NCI-H1105 (cell line): ENCODE measurements at regions not wholly inside any gene's neighbourhood (a gene's known extent, or its start where the extent isn't known, plus 50 kb on each side); places are given as distances from the start of the nearest gene placed in this dataset.
"Not testable (repeated sequence)": the region's sequence is repeated elsewhere in the genome, so short reads cannot be mapped to it uniquely, and the experiment has no call there.

Experiments
- DNase-seq: peaks from one replicate; lab custom pipeline; 2025; lab: John Stamatoyannopoulos, UW

GRCh38 chr7:120185940-120186682, 86.9 kb upstream of the KCND2 start:
- DNase-seq, result no peak

- DNase-seq, result no peak
These were observed 86.3 kb upstream of the KCND2 start for GRCh38 chr7:120186688-120187087.

- DNase-seq, result no peak
These were observed 83.4 kb upstream of the KCND2 start for GRCh38 chr7:120189623-120190022.

- DNase-seq, result no peak
These were observed 82.9 kb upstream of the KCND2 start for GRCh38 chr7:120190109-120190508.

GRCh38 chr7:120190566-120190965, 82.4 kb upstream of the KCND2 start:
- no peak for DNase-seq

- not testable (repeated sequence) for DNase-seq
These were observed 81.6 kb upstream of the KCND2 start for GRCh38 chr7:120191423-120191822.

GRCh38 chr7:120201290-120201689, 71.7 kb upstream of the KCND2 start:
- DNase-seq, result no peak

- DNase-seq, result no peak
These were observed 67.9 kb upstream of the KCND2 start for GRCh38 chr7:120205101-120205500.

- DNase-seq, result no peak
These were observed 65.9 kb upstream of the KCND2 start for GRCh38 chr7:120207037-120207436.

GRCh38 chr7:120215654-120216053, 57.3 kb upstream of the KCND2 start:
- no peak for DNase-seq

- DNase-seq, result no peak
These were observed 56.0 kb upstream of the KCND2 start for GRCh38 chr7:120216947-120217346.

GRCh38 chr7:120218712-120219111, 54.3 kb upstream of the KCND2 start:
- no peak for DNase-seq

GRCh38 chr7:120221666-120222065, 51.3 kb upstream of the KCND2 start:
- DNase-seq, result no peak
